Tibial artery (tissue), 4 donors: ENCODE measurements at regions not wholly inside any gene's neighbourhood (a gene's known extent, or its start where the extent isn't known, plus 50 kb on each side); places are given as distances from the start of the nearest gene placed in this dataset.
"Not testable (repeated sequence)": the region's sequence is repeated elsewhere in the genome, so short reads cannot be mapped to it uniquely, and the experiment has no call there.

Experiments
- DNase-seq, 2 donors: peaks; one replicate each; pipeline ENCODE4 v3.0.0-alpha.2; 2019
- H3K27ac ChIP-seq, 2 donors: fragments of 200-600 bp; sonication (generic) in 1 of 2; 1 replicate in 1 of 2; 2 replicates in 1 of 2; pipeline ENCODE4 v1.5.1; 2018 to 2019; ENCODE audit warnings: mild to moderate bottlenecking in 1 of 2
- H3K27me3 ChIP-seq, 2 donors: fragments of 200-600 bp; sonication (generic) in 1 of 2; one replicate each; pipeline versions ENCODE4 v1.5.1 to v1.6.0; 2016 to 2019
- H3K36me3 ChIP-seq, 3 donors: fragments of 200-600 bp; sonication (generic) in 2 of 3; one replicate each; pipeline ENCODE4 v1.5.1; 2016 to 2019; ENCODE audit warnings: mild to moderate bottlenecking in 2 of 3
- H3K4me1 ChIP-seq, 4 donors: fragments of 200-600 bp; sonication (generic) in 2 of 4; 1 replicate in 3 of 4; 2 replicates in 1 of 4; pipeline ENCODE4 v1.5.1; 2016 to 2019
- H3K4me3 ChIP-seq, 2 donors: fragments of 200-600 bp; sonication (generic) in 1 of 2; 1 replicate in 1 of 2; 2 replicates in 1 of 2; pipeline ENCODE4 v1.5.1; 2018 to 2019; ENCODE audit warnings: mild to moderate bottlenecking in 2 of 2
- H3K9me3 ChIP-seq, 3 donors: fragments of 200-600 bp; sonication (generic) in 1 of 3; one replicate each; pipeline ENCODE4 v1.5.1; 2016 to 2019
- intact Hi-C: fragments of 100-400 bp; cut with DNase I; formaldehyde crosslinking; loops from one replicate; pipeline ENCODE4 v1.15.0; 2023; ENCODE audit warnings: low total_unique reads
- TF ChIP-seq, protein P1 (sequence below), 2 experiments: fragments of 200-600 bp in 1 of 2; fragments of 450-650 bp in 1 of 2; IDR thresholded peaks; one replicate each; pipeline ENCODE4 v1.5.1; 2017 to 2019; ENCODE audit warnings: antibody characterized with exemption in 2 of 2, mild to moderate bottlenecking in 1 of 2, moderate library complexity in 1 of 2

DNA sequence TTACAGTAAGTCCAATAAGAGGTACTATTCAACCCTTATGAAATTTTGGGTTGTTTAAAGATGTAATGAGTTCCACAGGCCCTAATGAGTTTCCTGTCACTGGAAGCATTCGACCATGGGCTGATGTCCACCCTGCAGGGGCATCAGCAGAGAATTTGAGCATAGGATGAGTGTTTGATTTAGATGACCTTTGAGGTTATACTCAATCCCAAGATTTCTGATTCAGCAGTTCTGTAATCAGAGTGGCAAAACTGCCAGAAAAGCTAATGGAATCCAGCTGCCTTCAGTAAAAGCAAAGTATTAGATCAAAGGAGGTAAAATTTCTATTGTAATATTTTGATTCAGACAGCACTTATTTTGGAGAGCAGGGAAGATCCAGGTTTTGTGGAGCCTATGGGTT, 68.3 kb downstream of the COX7C start:
- no peaks in the 10 kb centered on the region for H3K36me3 ChIP-seq
- H3K4me1 ChIP-seq: no peaks in the 10 kb centered on the region
- TF ChIP-seq, protein P1, sequence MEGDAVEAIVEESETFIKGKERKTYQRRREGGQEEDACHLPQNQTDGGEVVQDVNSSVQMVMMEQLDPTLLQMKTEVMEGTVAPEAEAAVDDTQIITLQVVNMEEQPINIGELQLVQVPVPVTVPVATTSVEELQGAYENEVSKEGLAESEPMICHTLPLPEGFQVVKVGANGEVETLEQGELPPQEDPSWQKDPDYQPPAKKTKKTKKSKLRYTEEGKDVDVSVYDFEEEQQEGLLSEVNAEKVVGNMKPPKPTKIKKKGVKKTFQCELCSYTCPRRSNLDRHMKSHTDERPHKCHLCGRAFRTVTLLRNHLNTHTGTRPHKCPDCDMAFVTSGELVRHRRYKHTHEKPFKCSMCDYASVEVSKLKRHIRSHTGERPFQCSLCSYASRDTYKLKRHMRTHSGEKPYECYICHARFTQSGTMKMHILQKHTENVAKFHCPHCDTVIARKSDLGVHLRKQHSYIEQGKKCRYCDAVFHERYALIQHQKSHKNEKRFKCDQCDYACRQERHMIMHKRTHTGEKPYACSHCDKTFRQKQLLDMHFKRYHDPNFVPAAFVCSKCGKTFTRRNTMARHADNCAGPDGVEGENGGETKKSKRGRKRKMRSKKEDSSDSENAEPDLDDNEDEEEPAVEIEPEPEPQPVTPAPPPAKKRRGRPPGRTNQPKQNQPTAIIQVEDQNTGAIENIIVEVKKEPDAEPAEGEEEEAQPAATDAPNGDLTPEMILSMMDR (IDR thresholded peaks at IDR 0.05): no peak
- no peaks in the 10 kb centered on the region for H3K27me3 ChIP-seq
- intact Hi-C loops: no loop called here
- no peak overlapping the region for H3K4me3 ChIP-seq
- no peaks in the 10 kb centered on the region for H3K9me3 ChIP-seq
- no peak overlapping the region for H3K27ac ChIP-seq
- DNase-seq: no peak

DNA sequence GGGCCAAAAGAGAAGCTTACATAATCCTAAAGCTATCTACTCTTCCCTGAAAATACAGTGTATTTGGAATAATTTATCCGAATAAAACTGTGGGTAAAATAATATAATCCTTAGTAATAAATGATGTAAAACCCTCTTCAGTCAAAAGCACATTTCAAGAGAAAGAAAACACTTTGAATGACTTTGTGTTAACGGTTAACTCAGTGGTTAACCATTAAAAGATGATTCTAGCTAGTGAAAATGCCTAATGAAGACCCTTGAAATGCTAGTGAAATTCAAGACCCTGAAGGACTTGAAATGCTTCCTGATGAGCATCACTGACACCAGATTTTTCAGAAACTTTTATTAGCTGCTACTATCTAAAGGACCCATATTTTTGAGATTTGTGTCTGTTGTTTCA, 70.7 kb downstream of the COX7C start:
- intact Hi-C loops: no loop called here
- no peak overlapping the region for H3K4me3 ChIP-seq
- TF ChIP-seq, protein P1 (IDR thresholded peaks at IDR 0.05): no peak

DNA sequence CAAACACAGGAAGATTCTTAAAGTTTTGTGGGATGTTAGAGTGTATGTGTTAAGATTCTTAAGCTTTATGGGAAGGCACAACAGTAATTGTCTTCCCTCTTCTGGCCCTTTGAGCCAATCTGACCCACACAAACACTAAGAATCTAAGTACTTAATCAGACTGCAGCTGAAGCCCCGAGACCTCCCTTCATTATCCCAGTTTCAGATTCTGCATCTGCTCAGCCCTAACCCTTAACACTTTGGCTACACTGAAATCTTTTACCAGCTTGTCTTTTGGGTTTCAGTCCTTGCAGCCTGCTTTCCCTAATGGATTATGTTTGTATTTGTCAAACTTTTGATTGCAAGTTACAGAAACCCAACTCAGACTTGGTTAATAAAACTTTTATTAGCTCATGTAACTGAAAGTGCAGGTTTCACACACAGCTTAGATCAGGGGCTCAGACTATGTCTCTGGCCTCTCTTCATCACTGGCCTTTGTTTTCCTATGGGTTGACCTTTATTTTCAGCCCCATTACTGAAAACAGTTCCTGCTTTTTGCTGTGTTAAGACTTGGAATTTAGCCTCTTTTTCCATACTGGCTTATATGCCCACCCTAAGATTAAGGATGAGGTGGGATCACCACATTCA, 71.5 kb downstream of the COX7C start:
- intact Hi-C loops: no loop called here
- H3K27me3 ChIP-seq: no peaks in the 10 kb centered on the region
- TF ChIP-seq, protein P1 (IDR thresholded peaks at IDR 0.05): no peak

More for the DNA sequence above, 70.7 kb downstream of the COX7C start:
- no peaks in the 10 kb centered on the region for H3K4me1 ChIP-seq
- DNase-seq: no peak
- no peaks in the 10 kb centered on the region for H3K36me3 ChIP-seq
- no peaks in the 10 kb centered on the region for H3K27me3 ChIP-seq
- H3K27ac ChIP-seq: no peak overlapping the region
- no peaks in the 10 kb centered on the region for H3K9me3 ChIP-seq

DNA sequence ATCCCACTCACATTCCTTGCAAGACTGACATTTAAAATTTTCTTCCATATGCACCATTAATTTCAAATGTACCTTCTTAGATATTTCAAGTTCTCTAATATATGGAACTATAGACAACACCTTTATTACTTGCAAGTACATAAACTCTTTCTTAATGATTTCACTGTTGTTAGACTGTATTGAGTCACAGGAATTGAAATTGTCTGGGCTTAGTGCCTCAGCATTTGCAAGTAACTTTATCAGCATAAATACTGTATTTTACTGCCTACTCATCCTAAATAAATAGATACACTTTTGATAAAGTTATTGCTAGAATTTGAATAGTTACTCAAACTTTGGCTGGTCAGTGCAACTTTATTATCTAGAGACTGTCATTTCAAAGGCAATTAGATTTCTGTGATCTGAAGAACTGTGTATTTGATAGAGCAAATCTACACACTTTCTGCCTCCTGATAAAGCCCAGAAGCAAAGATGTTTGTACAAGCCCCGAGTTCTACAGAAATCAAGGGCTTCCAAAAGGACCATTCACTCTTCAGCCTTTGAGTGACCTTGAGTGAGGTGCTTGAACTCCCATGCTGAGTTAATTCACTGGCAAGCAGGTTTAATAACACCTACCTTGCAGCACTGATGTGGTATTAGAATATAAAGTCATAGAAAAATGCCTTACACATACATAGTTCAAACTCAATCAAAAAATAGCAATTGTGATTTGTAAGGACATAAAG, 91.6 kb downstream of the COX7C start:
- no peaks in the 10 kb centered on the region for H3K9me3 ChIP-seq
- TF ChIP-seq, protein P1 (IDR thresholded peaks at IDR 0.05): no peak
- H3K4me1 ChIP-seq: no peaks in the 10 kb centered on the region
- no peak for DNase-seq
- no peak overlapping the region for H3K27ac ChIP-seq
- no peaks in the 10 kb centered on the region for H3K36me3 ChIP-seq
- H3K27me3 ChIP-seq: no peaks in the 10 kb centered on the region
- H3K4me3 ChIP-seq: no peak overlapping the region
- intact Hi-C loops: no loop called here

More for the DNA sequence above, 71.5 kb downstream of the COX7C start:
- H3K4me3 ChIP-seq: no peak overlapping the region
- H3K4me1 ChIP-seq: no peaks in the 10 kb centered on the region
- H3K27ac ChIP-seq: no peak overlapping the region
- no peaks in the 10 kb centered on the region for H3K9me3 ChIP-seq
- DNase-seq: no peak
- no peaks in the 10 kb centered on the region for H3K36me3 ChIP-seq

DNA sequence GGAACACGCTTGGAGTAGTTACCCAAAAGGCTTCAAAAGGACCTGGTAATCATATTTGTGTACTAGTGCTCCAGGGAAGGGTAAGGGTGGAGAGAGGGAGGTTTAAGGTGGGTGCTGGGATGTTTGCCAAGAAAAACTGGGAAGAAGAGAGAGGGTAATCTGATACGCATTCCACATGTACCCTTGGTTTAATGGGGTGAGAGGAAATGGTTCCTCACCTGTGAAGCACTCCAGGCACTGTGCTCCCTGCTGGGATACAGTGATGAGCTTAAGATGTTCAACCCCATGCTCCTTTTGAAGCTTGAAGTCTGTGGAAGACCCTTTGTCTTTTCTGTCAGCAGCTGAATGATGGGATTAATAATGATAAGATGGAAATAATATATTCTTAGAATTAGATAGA, 98.4 kb downstream of the COX7C start:
- TF ChIP-seq, protein P1 (IDR thresholded peaks at IDR 0.05): no peak
- H3K4me3 ChIP-seq: no peak overlapping the region
- no peak for DNase-seq
- H3K9me3 ChIP-seq: no peaks in the 10 kb centered on the region
- H3K4me1 ChIP-seq: no peaks in the 10 kb centered on the region
- H3K36me3 ChIP-seq: no peaks in the 10 kb centered on the region
- no peak overlapping the region for H3K27ac ChIP-seq
- intact Hi-C loops: no loop called here
- H3K27me3 ChIP-seq: peaks cover 0 to 2% of the 10 kb centered on the region in 2 donors

DNA sequence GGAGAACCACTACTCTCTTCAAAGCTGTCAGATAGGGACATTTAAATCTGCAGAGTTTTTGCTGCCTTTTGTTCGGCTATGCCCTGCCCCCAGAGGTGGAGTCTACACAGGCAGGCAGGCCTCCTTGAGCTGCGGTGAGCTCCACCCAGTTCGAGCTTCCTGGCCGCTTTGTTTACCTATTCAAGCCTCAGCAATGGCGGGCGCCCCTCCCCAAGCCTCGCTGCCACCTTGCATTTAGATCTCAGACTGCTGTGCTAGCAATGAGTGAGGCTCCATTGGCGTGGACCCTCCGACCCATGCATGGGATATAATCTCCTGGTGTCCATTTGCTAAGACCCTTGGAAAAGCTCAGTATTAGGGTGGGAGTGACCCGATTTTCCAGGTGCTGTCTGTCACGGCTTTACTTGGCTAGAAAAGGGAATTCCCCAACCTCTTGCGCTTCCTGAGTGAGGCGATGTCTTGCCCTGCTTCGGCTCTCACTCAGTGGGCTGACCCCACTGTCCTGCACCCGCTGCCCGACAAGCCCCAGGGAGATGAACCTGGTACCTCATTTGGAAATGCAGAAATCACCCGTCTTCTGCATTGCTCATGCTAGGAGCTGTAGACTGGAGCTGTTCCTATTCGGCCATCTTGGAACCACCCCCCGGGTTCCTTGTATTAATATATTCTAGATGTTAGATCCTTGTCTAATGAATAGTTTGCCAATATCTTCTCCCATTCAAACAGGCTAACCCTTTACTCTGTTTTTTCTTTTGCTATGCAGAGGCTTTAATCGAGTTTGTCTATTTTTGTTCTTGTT, 113.8 kb downstream of the COX7C start:
- intact Hi-C loops, H3K36me3 ChIP-seq, H3K27me3 ChIP-seq, H3K4me3 ChIP-seq, DNase-seq, H3K9me3 ChIP-seq, H3K4me1 ChIP-seq, H3K27ac ChIP-seq: not testable (repeated sequence)
